Liver (tissue), 8 donors: ENCODE measurements at regions not wholly inside any gene's neighbourhood (a gene's known extent, or its start where the extent isn't known, plus 50 kb on each side); places are given as distances from the start of the nearest gene placed in this dataset.

Experiments used
- DNase-seq: peaks from one replicate; pipeline ENCODE4 v3.0.0-alpha.2; 2017; ENCODE audit warnings: low spot score
- H3K27ac ChIP-seq, 2 donors: one replicate each; pipeline ENCODE4 v1.7.0; 2013; ENCODE audit warnings: inconsistent platforms in 2 of 2, low read length in 2 of 2, control low read depth in 1 of 2, low read depth in 1 of 2, mild to moderate bottlenecking in 1 of 2
- H3K27me3 ChIP-seq, 4 donors: one replicate each; pipeline versions ENCODE4 v1.6.1 to v1.7.0; 2013; ENCODE audit warnings: low read length in 3 of 4, inconsistent platforms in 1 of 4, mild to moderate bottlenecking in 1 of 4, moderate library complexity in 1 of 4; ENCODE audit not compliant: control insufficient read depth in 4 of 4, insufficient read depth in 4 of 4
- H3K36me3 ChIP-seq, 4 donors: one replicate each; pipeline versions ENCODE4 v1.6.1 to v1.7.0; 2013; ENCODE audit warnings: low read length in 3 of 4, mild to moderate bottlenecking in 3 of 4, low read depth in 1 of 4, moderate library complexity in 1 of 4; ENCODE audit not compliant: control insufficient read depth in 4 of 4, insufficient read depth in 3 of 4
- H3K4me1 ChIP-seq, 4 donors: one replicate each; pipeline versions ENCODE4 v1.6.1 to v1.7.0; 2013; ENCODE audit warnings: low read length in 3 of 4, mild to moderate bottlenecking in 3 of 4, moderate library complexity in 1 of 4; ENCODE audit not compliant: control insufficient read depth in 4 of 4, insufficient read depth in 4 of 4
- H3K4me3 ChIP-seq, 3 donors: one replicate each; pipeline versions ENCODE4 v1.6.1 to v1.7.0; 2013; ENCODE audit warnings: low read length in 3 of 3, control low read depth in 1 of 3, low read depth in 1 of 3, mild to moderate bottlenecking in 1 of 3
- H3K9ac ChIP-seq, 2 donors: one replicate each; pipeline ENCODE4 v1.7.0; 2013; ENCODE audit warnings: low read length in 2 of 2, mild to moderate bottlenecking in 2 of 2, moderate library complexity in 2 of 2, control low read depth in 1 of 2, low read depth in 1 of 2
- H3K9me3 ChIP-seq, 4 donors: one replicate each; pipeline versions ENCODE4 v1.6.1 to v1.7.0; 2013; ENCODE audit warnings: low read length in 3 of 4; ENCODE audit not compliant: control insufficient read depth in 4 of 4
- ATF3 ChIP-seq: IDR thresholded peaks from 2 replicates; pipeline ENCODE4 v1.6.1; 2016; ENCODE audit warnings: antibody characterized with exemption
- CTCF ChIP-seq: fragments of 150-350 bp; IDR thresholded peaks from 2 replicates; pipeline ENCODE4 v1.5.1; 2017; ENCODE audit warnings: improper control_type of control experiment, low read depth, low read length; ENCODE audit not compliant: missing input control
- EGR1 ChIP-seq, 2 donors: IDR thresholded peaks; 2 replicates each; pipeline ENCODE4 v1.6.1; 2016 to 2018; ENCODE audit warnings: antibody characterized with exemption in 2 of 2, low read depth in 2 of 2
- FOXA1 ChIP-seq: IDR thresholded peaks from 2 replicates; pipeline ENCODE4 v1.6.1; 2016; ENCODE audit warnings: antibody characterized with exemption
- JUND ChIP-seq, 2 donors: IDR thresholded peaks; 2 replicates each; pipeline ENCODE4 v1.6.1; 2016; ENCODE audit warnings: antibody characterized with exemption in 2 of 2
- REST ChIP-seq: IDR thresholded peaks from 2 replicates; pipeline ENCODE4 v1.6.1; 2016; ENCODE audit warnings: antibody characterized with exemption, mild to moderate bottlenecking
- YY1 ChIP-seq: IDR thresholded peaks from 2 replicates; pipeline ENCODE4 v1.6.1; 2016; ENCODE audit warnings: antibody characterized with exemption, mild to moderate bottlenecking
- ZBTB33 ChIP-seq: IDR thresholded peaks from 2 replicates; pipeline ENCODE4 v1.6.1; 2016; ENCODE audit warnings: antibody characterized with exemption
- WGBS: extraction: QIAGEN DNeasy Blood & Tissue Kit; methylation state at CpG from one replicate; pipeline ENCODE4 v1.1.7; 2013; 5-methylcytosine and 5-hydroxymethylcytosine counted together
- donor health status: healthy.
- donor health status: healthy.
- donor health status: healthy.
- donor health status: healthy.
- donor health status: healthy.

- 46% methylated on average over 6 of the region's 6 CpGs for WGBS
- no peak overlapping the region for H3K4me3 ChIP-seq
- no peaks in the 10 kb centered on the region for H3K36me3 ChIP-seq
- no peak overlapping the region for H3K9ac ChIP-seq
- TF ChIP-seq REST (no peak), YY1 (no peak), FOXA1 (no peak), ZBTB33 (no peak), JUND (IDR thresholded peaks at IDR 0.05) (no peak)
- no peak overlapping the region for H3K27ac ChIP-seq
- no peak for DNase-seq
- H3K4me1 ChIP-seq: no peaks in the 10 kb centered on the region
- no peaks in the 10 kb centered on the region for H3K9me3 ChIP-seq
- H3K27me3 ChIP-seq: peaks cover 0 to 7% (median 0%) of the 10 kb centered on the region in 4 donors
These were observed 1219.1 kb downstream of the UQCRFS1 start for GRCh38 chr19:27993619-27994570.

- 76% methylated on average over 1 of the region's 1 CpG for WGBS
These were observed 1226.7 kb downstream of the UQCRFS1 start for GRCh38 chr19:27986299-27986698.

More at GRCh38 chr19:27986299-27986698, 1226.7 kb downstream of the UQCRFS1 start:
- Histone ChIP-seq H3K27ac (no peak overlapping the region), H3K27me3 (peaks cover 0 to 3% (median 1%) of the 10 kb centered on the region in 4 donors), H3K4me1 (no peaks in the 10 kb centered on the region), H3K4me3 (no peak overlapping the region), H3K36me3 (no peaks in the 10 kb centered on the region), H3K9me3 (no peaks in the 10 kb centered on the region), H3K9ac (no peak overlapping the region)
- DNase-seq: no peak
- no peak for TF ChIP-seq FOXA1
- no peak for TF ChIP-seq EGR1 (IDR thresholded peaks at IDR 0.05; ENCODE audit: low read depth in 2 of 2)
- TF ChIP-seq JUND (IDR thresholded peaks at IDR 0.05): no peak
- TF ChIP-seq CTCF: no peak
- no peak for TF ChIP-seq YY1
- TF ChIP-seq ATF3: no peak
